Esophagus muscularis mucosa (tissue), 4 donors: ENCODE measurements at regions not wholly inside any gene's neighbourhood (a gene's known extent, or its start where the extent isn't known, plus 50 kb on each side); places are given as distances from the start of the nearest gene placed in this dataset.
A peak's percentile ranks its signal among the peaks of the same experiment; 100 is the strongest.

Source experiments
- DNase-seq: peaks from one replicate; pipeline ENCODE4 v3.0.0-alpha.2; 2017; ENCODE audit errors: extremely low spot score
- H3K27ac ChIP-seq, 4 donors: fragments of 200-600 bp; sonication (generic); replicated peaks in 1 of 4; 1 replicate in 3 of 4; 2 replicates in 1 of 4; pipeline ENCODE4 v1.5.1; 2016 to 2019; ENCODE audit warnings: mild to moderate bottlenecking in 1 of 4
- H3K27me3 ChIP-seq, 4 donors: fragments of 200-600 bp; sonication (generic); one replicate each; pipeline versions ENCODE4 v1.5.1 to v1.6.0; 2016 to 2019
- H3K36me3 ChIP-seq, 4 donors: fragments of 200-600 bp; sonication (generic); one replicate each; pipeline ENCODE4 v1.5.1; 2016 to 2019
- H3K4me1 ChIP-seq, 4 donors: fragments of 200-600 bp; sonication (generic); one replicate each; pipeline ENCODE4 v1.5.1; 2016 to 2019
- H3K4me3 ChIP-seq, 4 donors: fragments of 200-600 bp; sonication (generic); 1 replicate in 2 of 4; 2 replicates in 2 of 4; pipeline ENCODE4 v1.5.1; 2016 to 2019; ENCODE audit warnings: mild to moderate bottlenecking in 4 of 4, moderate library complexity in 1 of 4
- H3K9me3 ChIP-seq, 4 donors: fragments of 200-600 bp; sonication (generic); 1 replicate in 3 of 4; 2 replicates in 1 of 4; pipeline ENCODE4 v1.5.1; 2016 to 2019
- CTCF ChIP-seq, 3 experiments: fragments of 200-600 bp in 2 of 3; fragments of 450-650 bp in 1 of 3; sonication (generic) in 2 of 3; IDR thresholded peaks; one replicate each; pipeline ENCODE4 v1.5.1; 2017 to 2019; ENCODE audit warnings: antibody characterized with exemption in 3 of 3, mild to moderate bottlenecking in 2 of 3, moderate library complexity in 1 of 3
- EP300 ChIP-seq: sonication (generic); formaldehyde crosslinking; IDR thresholded peaks from one replicate; pipeline ENCODE4 v1.6.1; 2017; ENCODE audit warnings: antibody characterized with exemption
- POLR2A ChIP-seq: fragments of 450-650 bp; IDR thresholded peaks from one replicate; pipeline ENCODE4 v1.6.1; 2017; ENCODE audit warnings: antibody characterized with exemption, moderate library complexity, mild to moderate bottlenecking, low read depth
- POLR2AphosphoS5 ChIP-seq, 2 donors: sonication (generic); formaldehyde crosslinking; IDR thresholded peaks; one replicate each; pipeline ENCODE4 v1.6.1; 2017; ENCODE audit warnings: antibody characterized with exemption in 2 of 2
- WGBS: methylation state at CpG from one replicate; pipeline ENCODE4 v1.1.5; 2018; 5-methylcytosine and 5-hydroxymethylcytosine counted together
- intact Hi-C: fragments of 100-400 bp; cut with DNase I; formaldehyde crosslinking; loops from one replicate; pipeline ENCODE4 v1.15.1; 2023

- Histone ChIP-seq H3K9me3 (peaks cover 0 to 4% (median 0%) of the 10 kb centered on the region in 4 donors), H3K27me3 (peaks cover 0 to 41% (median 0%) of the 10 kb centered on the region in 4 donors), H3K4me3 (no peak overlapping the region), H3K36me3 (no peaks in the 10 kb centered on the region), H3K27ac (no peak overlapping the region), H3K4me1 (no peaks in the 10 kb centered on the region)
- 65% methylated on average over 3 of the region's 3 CpGs for WGBS
- no peak for DNase-seq
- intact Hi-C loops, result no loop called here
- no peak for TF ChIP-seq CTCF (IDR thresholded peaks at IDR 0.05)
- no peak for TF ChIP-seq POLR2A
- TF ChIP-seq POLR2AphosphoS5 (IDR thresholded peaks at IDR 0.05), result no peak
Measured at GRCh38 chr7:4561795-4562194, 120.3 kb upstream of the FOXK1 start.

- intact Hi-C loops, result no loop called here
Measured at GRCh38 chr7:4566714-4567113, 115.4 kb upstream of the FOXK1 start.

GRCh38 chr7:4574851-4575250 is 107.2 kb upstream of the FOXK1 start:
- peaks cover 0 to 11% (median 0%) of the 10 kb centered on the region in 4 donors for H3K27me3 ChIP-seq
- no peaks in the 10 kb centered on the region for H3K4me1 ChIP-seq
- H3K9me3 ChIP-seq, result peaks cover 0 to 4% (median 0%) of the 10 kb centered on the region in 4 donors
- no peak overlapping the region for H3K4me3 ChIP-seq
- H3K36me3 ChIP-seq, result no peaks in the 10 kb centered on the region
- no peak for TF ChIP-seq CTCF (IDR thresholded peaks at IDR 0.05)
- TF ChIP-seq POLR2A, result no peak
- TF ChIP-seq EP300, result no peak
- no peak for TF ChIP-seq POLR2AphosphoS5 (IDR thresholded peaks at IDR 0.05)
- no peak for DNase-seq
- H3K27ac ChIP-seq, result no peak overlapping the region
- intact Hi-C loops, result no loop called here

More at GRCh38 chr7:4566714-4567113, 115.4 kb upstream of the FOXK1 start:
- no peaks in the 10 kb centered on the region for H3K4me1 ChIP-seq
- peaks cover 0 to 16% (median 0%) of the 10 kb centered on the region in 4 donors for H3K27me3 ChIP-seq
- TF ChIP-seq POLR2AphosphoS5 (IDR thresholded peaks at IDR 0.05), result no peak
- no peak for TF ChIP-seq EP300
- no peak for TF ChIP-seq CTCF (IDR thresholded peaks at IDR 0.05)
- TF ChIP-seq POLR2A, result no peak
- DNase-seq, result no peak
- no peak overlapping the region for H3K27ac ChIP-seq
- 88% methylated on average over 2 of the region's 2 CpGs for WGBS
- no peak overlapping the region for H3K4me3 ChIP-seq
- H3K9me3 ChIP-seq, result peaks cover 0 to 4% (median 0%) of the 10 kb centered on the region in 4 donors
- no peaks in the 10 kb centered on the region for H3K36me3 ChIP-seq

- no peaks in the 10 kb centered on the region for H3K36me3 ChIP-seq
- no peak overlapping the region for H3K4me3 ChIP-seq
- H3K9me3 ChIP-seq, result peaks cover 0 to 4% (median 0%) of the 10 kb centered on the region in 4 donors
- no peak overlapping the region for H3K27ac ChIP-seq
- H3K27me3 ChIP-seq, result peaks cover 0 to 11% (median 0%) of the 10 kb centered on the region in 4 donors
- intact Hi-C loops, result no loop called here
- WGBS, result 93% methylated on average over 3 of the region's 3 CpGs
- H3K4me1 ChIP-seq, result no peaks in the 10 kb centered on the region
- peak; percentile 62 for DNase-seq
- TF ChIP-seq EP300 (no peak), CTCF (IDR thresholded peaks at IDR 0.05) (no peak), POLR2A (no peak), POLR2AphosphoS5 (IDR thresholded peaks at IDR 0.05) (no peak)
Measured at GRCh38 chr7:4575254-4575653, 106.8 kb upstream of the FOXK1 start.
